NCI-H226 (cell line): ENCODE measurements at regions not wholly inside any gene's neighbourhood (a gene's known extent, or its start where the extent isn't known, plus 50 kb on each side); places are given as distances from the start of the nearest gene placed in this dataset.

ENCODE experiments used
- DNase-seq: peaks from one replicate; pipeline ENCODE4 v3.0.0-alpha.2; 2015

- no peak for DNase-seq
These were observed 641.5 kb downstream of the FAT4 start for GRCh38 chr4:125956276-125956675.

GRCh38 chr4:125958519-125958918, 643.8 kb downstream of the FAT4 start:
- no peak for DNase-seq

DNA sequence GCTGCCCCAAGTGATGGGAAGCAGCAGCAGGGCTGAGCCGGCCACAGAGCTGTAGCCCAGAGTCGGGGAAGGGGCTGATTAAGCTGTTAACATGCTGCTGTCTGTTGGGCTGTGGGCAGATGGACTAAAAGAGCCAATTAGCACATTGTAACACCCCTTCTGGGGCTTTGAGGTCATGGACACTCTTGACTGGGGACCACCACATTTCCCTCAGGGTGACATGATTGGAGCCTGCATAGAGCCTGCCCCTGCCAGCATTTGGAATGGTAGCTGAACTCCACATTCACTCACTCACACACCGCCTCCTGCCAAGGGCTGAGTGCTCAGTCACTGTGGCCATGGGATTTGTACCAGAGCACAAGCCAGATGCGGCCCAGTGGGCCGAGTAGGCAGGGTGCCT, 646.9 kb downstream of the FAT4 start:
- no peak for DNase-seq

DNA sequence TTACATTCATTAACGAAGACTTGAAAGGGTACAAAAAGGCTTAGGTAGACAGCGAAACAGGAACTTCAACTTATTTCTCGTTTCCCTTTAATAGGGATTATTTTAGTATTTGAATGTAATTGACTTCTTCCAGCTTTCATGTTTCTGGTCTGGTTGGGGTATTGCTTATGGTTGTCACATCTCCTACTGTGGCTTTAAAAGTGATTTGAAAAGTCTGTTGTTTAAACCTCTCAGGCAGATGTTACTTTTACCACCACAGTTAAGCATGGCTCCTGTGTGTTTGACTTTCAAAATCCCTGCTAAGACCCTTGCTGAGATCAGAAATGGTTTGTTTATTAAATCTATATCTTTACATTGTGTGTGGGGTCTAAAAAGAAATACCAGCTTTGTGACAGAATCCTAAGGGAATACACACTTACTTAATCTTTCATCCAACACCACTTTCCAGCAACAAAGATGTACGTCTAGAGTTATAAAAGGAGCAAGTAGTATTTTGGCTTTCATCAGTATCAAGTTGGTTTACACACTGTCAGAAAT, 661.2 kb downstream of the FAT4 start:
- no peak for DNase-seq

DNA sequence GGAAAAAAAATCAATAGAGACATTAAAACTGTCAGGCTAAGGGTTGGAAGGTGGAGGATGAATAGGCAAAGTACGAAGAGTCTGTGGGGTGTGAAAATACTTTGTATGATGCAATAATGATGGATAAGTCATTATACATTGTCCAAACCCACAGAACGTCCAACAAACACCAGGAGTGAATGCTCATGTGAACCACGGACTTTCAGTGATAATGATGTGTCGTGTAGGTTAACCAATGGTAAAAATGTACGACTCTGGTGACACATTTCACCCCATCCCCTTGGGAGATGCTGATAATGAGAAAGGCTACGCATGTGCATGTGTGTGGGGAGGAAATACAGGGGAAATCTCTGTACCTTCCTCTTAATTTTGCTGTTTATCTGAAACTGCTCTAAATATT, 665.2 kb downstream of the FAT4 start:
- DNase-seq = no peak

DNA sequence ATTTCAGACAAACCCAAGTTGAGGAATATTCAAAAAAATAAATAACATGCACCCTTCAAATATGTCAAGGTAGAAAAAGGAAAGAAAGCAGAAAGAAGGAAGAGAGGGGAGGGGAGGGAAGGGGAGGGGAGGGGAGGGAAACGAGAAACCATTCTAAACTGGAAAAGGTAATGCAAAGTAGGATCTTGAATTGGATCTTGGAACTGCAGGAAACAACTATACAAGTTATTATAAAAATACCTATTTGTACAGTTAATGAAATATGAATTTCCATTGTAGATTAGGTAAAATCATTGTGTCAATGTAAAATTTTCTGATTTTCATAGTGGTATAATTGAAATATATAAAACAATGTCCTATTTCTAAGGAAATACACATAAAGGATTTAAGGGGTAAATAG, 668.4 kb downstream of the FAT4 start:
- DNase-seq = no peak

GRCh38 chr4:125985856-125986255, 671.1 kb downstream of the FAT4 start:
- peak; percentile 13 for DNase-seq

DNA sequence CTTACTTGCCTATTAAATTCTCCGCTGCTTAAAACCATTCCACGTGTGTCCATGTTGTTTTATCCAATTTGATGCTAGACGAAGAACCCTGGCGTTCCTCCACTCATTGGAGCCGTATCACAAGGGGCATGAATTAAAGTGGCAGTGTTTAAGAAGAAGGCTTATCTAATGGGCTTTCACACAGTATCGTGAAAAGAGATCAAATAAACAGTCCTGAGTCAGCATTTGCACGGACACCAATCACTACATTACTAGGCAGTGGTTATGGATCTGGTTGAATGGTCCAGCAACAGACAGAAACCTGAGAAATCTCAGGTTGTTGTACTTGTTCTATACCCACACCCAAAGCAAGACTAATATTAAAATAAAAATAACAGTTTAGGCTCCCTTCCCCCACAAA, 671.6 kb downstream of the FAT4 start:
- DNase-seq = no peak

- no peak for DNase-seq
These were observed 673.7 kb downstream of the FAT4 start for GRCh38 chr4:125988464-125988863.

GRCh38 chr4:125991398-125991797, 676.6 kb downstream of the FAT4 start:
- no peak for DNase-seq

- no peak for DNase-seq
These were observed 678.1 kb downstream of the FAT4 start for GRCh38 chr4:125992891-125993290.

- DNase-seq = no peak
These were observed 679.3 kb downstream of the FAT4 start for GRCh38 chr4:125994024-125994423.

- no peak for DNase-seq
These were observed 679.7 kb downstream of the FAT4 start for GRCh38 chr4:125994430-125994829.

DNA sequence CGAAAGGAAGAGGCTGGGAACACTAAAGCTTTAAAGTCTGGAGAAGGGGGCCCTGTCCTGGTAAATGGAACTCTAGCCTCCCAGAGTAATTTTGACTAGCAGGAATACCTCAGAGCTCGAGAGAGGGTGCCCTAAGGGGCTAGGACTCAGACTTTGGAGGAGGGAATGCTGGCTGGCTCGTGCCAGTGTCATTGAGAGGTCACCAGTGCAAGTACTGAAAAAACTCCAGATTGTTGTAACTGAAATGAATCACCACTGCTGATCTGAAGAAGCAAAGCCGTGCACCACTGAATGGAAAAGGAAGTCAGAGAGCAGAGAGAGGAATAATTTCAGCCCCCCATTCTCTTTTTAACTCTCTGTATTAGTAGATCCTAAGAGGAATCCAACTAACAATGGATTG, 690.2 kb downstream of the FAT4 start:
- peak; percentile 40 for DNase-seq

DNA sequence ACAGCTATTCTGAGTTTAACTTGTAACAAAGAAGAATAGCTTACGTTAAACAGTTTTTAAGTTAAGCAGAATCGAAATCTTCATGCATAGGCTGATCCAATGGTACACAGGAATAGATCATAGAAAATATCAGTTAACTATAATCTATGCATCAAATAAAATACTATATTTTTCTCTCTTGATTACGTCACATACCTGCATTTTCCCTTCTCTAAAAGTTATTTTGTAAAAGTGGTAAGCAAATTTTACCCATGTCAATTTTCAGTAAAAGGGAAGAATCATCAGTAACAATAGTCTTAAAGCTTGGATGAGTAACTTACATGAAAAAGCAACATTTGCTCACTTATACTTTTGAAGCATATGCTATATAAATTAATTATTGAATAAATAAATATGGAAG, 692.4 kb downstream of the FAT4 start:
- no peak for DNase-seq

- DNase-seq = no peak
These were observed 698.0 kb downstream of the FAT4 start for GRCh38 chr4:126012691-126013290.

DNA sequence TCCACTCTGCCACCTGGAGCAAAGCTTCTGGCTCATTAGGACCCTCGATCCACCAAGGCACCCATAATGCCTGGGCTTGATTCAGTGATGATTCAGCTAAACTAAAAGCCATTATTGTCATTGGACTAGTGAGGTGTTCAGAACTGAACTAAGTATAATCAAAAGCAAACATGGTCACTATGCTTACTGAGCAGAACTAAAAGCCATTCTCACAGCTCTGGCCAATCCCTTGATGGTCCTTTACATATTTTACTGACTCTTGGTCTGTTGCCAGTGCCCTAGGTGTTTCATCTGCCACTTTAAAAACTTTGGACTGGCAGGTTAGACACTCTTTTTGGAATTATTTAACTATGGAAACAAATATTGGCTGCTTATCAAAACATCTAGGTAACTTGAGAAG, 703.5 kb downstream of the FAT4 start:
- no peak for DNase-seq

GRCh38 chr4:126023896-126024295, 709.1 kb downstream of the FAT4 start:
- no peak for DNase-seq

DNA sequence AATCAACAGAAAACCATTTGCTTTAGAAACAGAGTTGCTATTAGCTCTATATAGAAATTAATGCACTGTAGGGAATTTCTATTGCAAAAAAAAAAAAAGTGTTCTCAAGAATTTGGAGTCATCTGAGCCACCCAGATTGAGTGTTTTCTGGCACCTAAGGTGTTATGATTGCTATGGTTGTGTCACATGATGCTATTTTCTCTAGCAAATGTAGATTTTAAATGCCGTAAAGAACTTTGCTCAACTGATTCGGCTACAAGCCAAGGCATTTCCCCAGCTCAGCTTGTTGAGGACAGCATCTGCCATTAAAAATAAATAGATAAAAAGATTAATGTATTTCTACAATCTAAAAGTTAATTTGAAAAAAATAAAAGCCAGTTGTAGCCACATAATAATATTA, 712.8 kb downstream of the FAT4 start:
- DNase-seq = no peak

GRCh38 chr4:126028876-126029275, 714.1 kb downstream of the FAT4 start:
- no peak for DNase-seq

- no peak for DNase-seq
These were observed 722.5 kb downstream of the FAT4 start for GRCh38 chr4:126037231-126037630.

GRCh38 chr4:126038502-126039144, 723.9 kb downstream of the FAT4 start:
- no peak for DNase-seq

- no peak for DNase-seq
These were observed 731.4 kb downstream of the FAT4 start for GRCh38 chr4:126046081-126046614.

DNA sequence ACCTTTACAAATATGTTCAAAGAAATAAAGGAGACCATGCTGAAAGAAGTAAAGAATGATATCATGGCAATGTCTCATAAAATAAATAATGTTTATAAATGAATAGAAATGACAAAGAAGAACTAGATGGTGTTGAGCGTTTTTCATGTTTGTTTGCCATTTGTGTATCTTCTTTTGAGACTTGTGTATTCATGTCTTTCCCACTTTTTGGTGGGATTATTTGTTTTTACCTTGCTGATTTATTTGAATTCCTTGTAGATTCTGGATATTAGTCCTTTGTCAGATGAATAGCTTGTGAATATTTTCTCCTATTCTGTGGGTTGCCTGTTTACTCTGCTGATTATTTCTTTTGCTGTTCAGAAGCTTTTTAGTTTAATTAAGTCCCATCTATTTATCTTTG, 732.4 kb downstream of the FAT4 start:
- DNase-seq = no peak
